WI38 (cell line): ENCODE measurements at regions not wholly inside any gene's neighbourhood (a gene's known extent, or its start where the extent isn't known, plus 50 kb on each side); places are given as distances from the start of the nearest gene placed in this dataset.

ENCODE experiments used
- H3K4me3 ChIP-seq: 2 replicates; pipeline ENCODE4 v1.5.1; 2011; ENCODE audit warnings: low read depth, mild to moderate bottlenecking, control low read depth, low read length
- TF ChIP-seq, protein P1 (sequence below): IDR thresholded peaks from 2 replicates; pipeline ENCODE4 v1.5.1; 2012; ENCODE audit warnings: low read depth, mild to moderate bottlenecking, control low read depth, low read length

DNA sequence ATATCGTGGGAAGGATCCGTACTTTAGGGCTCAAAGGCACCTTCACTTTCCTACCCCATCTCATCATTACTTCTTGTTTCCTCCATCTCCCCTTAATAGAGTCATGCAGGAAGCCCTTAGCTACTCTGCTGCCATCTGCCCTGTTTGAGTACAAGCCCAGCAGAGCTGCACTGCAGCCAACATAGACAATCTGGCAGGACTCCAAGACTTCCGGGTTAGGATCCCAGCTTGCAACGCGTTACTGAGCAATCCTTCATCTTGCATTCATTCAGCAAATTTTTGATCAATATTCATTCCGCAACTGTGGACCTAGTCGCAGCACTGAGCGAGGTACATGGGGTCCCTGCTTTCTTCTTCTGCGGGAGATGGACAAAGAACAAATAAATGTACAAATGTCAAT lies 344.9 kb downstream of the BCOR start:
- H3K4me3 ChIP-seq: no peak overlapping the region
- TF ChIP-seq, protein P1, sequence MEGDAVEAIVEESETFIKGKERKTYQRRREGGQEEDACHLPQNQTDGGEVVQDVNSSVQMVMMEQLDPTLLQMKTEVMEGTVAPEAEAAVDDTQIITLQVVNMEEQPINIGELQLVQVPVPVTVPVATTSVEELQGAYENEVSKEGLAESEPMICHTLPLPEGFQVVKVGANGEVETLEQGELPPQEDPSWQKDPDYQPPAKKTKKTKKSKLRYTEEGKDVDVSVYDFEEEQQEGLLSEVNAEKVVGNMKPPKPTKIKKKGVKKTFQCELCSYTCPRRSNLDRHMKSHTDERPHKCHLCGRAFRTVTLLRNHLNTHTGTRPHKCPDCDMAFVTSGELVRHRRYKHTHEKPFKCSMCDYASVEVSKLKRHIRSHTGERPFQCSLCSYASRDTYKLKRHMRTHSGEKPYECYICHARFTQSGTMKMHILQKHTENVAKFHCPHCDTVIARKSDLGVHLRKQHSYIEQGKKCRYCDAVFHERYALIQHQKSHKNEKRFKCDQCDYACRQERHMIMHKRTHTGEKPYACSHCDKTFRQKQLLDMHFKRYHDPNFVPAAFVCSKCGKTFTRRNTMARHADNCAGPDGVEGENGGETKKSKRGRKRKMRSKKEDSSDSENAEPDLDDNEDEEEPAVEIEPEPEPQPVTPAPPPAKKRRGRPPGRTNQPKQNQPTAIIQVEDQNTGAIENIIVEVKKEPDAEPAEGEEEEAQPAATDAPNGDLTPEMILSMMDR: no peak

DNA sequence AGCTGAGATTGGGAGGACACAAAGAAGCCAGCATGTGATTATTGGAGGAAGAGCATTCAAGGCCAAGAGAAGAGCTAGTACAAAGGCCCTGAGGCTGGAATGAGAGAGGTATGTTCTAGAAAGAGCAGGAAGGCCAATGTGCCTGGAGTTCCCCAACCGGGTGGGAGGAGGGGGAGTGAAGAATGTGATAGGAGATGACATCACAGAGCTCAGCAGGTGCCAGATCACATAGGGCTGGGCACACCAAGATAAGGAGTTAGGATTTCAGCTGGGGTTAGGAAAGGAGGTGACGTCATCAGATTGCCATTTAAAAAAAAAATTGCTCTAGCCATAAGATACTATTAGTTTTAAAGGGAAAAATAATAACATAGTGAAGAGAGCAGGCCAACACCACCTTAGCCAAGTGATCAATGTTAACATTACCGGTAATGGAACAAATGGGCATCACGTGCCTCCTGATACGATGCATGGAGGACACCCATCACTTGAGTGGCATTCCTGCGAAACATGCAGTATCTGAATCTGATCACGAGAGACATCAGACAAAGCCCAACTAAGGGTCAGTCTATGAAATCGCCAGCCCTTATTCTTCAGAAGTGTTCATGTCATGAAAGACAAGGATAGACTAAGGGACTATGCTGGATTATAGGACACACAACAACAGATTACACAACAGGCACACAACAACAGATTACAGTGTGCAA lies 344.3 kb downstream of the BCOR start:
- TF ChIP-seq, protein P1: no peak
- no peak overlapping the region for H3K4me3 ChIP-seq

DNA sequence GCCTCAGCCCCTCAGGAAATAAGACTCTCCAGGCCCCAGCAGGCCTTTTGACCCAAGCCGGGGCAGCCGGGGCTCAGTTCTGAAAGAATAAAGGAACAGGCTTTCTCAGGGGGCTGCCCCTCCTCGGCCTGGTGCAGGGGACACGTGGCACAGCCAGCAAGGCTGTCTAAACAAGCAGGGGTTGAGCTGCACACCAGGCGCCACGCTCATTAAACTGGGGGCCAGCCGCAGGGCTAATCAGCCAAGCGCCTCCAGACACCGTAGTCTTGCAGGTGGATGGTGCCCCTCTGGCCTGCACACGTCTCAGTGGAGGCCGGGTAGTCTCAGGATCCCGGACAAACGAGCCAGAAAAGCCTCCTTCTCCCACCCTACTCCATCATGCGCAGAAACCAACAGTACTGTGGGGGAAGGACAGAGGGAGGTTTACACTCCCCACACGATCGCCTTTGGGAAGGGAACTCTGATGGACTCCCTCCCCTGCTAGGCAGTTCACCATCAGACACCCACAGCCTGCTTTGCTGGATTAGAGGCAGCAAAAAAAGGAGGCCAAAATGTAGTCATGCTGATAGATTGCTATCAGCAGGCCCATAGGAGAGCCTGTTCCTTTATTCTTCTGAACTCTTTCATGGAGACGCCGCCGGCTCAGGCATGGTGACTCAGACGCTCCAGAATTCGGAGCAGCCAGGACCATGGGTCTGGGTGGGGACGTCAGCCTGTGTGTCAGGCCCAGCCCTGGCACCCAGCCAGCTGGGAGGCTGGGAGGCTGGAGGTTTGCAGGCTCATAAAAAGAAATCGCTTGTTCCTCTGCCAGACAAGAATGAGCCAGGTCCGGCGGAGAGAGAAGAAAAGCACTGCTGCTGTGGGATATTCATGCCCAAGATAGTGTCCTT lies 342.4 kb downstream of the BCOR start:
- TF ChIP-seq, protein P1: no peak

DNA sequence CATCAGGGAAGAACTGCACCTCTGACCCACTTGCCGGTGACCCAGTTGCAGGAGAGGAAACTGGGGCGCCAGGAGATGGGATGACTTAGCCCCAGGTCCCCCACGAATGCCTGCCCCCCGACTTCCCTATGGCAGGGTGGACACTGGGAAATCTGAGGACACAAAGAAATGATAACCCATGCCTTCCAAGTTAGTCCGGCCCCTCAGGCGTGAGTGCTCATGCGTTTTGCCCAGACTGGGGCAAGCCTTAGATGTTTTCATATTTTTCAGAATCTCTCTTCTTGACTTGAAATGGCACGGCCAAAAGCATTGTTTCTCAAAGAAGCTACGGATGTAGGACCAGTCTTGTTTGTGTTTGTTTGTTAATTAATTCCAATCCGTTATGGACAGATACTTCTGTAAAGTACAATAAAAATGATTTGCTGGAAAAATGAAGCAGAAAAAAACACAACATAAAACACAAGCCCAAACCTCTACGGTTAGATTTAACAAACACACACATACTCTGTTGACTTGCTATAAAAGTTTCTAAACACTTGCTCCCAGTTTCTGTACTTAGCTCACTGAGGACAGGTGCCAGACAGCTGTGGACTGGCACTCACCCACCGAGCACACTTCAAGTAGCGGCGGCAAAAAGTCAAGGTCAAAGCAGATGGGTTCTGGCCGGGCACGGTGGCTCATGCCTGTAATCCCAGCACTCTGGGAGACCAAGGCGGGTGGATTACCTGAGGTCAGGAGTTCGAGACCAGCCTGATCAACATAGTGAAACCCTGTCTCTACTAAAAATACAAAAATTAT lies 341.5 kb downstream of the BCOR start:
- no peak overlapping the region for H3K4me3 ChIP-seq
- TF ChIP-seq, protein P1: no peak

More for the DNA sequence above, 342.4 kb downstream of the BCOR start:
- H3K4me3 ChIP-seq: no peak overlapping the region

DNA sequence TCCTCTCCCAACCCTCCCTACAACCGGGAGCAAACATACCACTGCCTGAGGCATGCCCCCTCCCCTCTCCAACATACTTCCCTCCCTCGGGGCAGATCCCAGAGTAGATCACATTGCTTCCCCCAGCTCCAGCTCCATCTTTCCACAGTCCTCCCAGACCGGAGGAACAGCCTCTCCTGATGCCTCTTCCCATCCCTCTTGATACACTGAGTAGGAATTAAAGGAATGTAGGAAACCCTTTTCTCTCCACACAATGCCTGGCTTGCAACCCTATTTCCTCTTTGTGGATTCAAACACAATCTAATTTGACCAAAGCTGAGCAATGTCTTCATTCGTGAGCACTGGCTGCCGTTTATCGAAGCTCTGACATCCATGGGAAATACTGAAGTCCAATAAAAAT lies 339.8 kb downstream of the BCOR start:
- H3K4me3 ChIP-seq: no peak overlapping the region
- TF ChIP-seq, protein P1: no peak

DNA sequence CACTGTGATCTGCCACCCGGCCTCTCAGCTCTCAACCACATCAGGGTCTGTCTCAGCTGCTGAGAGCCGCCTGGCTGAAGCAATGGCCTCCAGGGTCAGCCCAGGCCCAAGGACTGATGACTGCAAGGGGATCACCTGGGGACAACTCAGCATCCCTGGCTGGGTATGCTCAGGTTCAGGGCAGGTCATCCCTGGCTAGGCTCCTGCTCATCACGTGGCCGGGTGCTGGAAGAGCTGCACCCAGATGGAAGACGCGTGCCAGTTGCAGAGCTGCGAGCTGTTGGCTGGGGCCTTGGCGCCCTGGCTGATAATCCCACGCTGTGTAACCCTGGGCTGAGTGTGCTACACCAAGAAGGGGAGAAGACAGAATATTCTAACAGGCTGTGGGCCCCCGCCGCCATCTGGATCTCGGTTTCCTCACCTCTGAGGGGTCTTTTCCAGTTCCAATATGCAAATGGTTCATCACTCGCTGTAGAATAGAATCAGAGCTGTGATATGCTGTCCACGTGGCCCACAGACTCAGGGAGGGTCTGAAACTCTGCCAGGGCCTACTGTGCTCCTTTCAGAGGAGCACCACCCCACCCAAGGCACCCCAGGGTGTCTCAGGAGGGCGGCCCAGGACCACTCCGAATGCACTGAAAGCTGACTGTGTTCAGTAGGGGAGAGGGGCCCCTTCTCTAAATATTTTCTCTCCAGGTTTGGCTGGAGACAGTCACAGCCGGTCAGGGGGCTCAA lies 338.8 kb downstream of the BCOR start:
- TF ChIP-seq, protein P1: no peak
- H3K4me3 ChIP-seq: no peak overlapping the region
